ENCODE measurements at regions not wholly inside any gene's neighbourhood (a gene's known extent, or its start where the extent isn't known, plus 50 kb on each side); places are given as distances from the start of the nearest gene placed in this dataset.

DNA sequence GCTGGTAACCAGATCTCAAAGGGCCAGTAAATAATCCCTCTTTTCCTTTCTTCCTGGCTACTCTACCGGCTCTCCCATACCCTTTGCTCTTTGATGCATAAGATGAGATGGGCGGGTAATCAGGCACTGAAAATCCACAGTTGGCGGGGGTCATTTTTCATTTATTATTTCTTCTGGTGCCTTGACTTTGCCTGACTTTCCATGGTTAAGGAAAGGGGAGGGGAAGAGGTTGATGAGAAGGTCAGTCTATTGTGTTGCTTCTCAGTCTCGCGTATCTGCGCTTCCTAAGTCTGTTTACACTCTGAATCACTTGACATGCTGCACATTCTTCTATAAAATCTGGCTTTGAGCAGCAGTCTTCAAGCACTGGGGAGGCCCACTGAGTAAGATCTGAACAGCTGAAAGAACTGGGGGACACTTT lies 121.1 kb upstream of the HDGFL1 start:
- no peak overlapping the region for H3K27ac Mint-ChIP-seq
- no peak for TF ChIP-seq CTCF (conservative IDR thresholded peaks at IDR 0.05)
- no peak overlapping the region for H3K4me3 ChIP-seq (ENCODE audit: low read length)

GRCh38 chr6:22451962-22452361 lies 117.4 kb upstream of the HDGFL1 start:
- DNase-seq, result no peak
- H3K36me3 ChIP-seq (ENCODE audit: control insufficient read depth, insufficient read depth, low read length), result no peaks in the 10 kb centered on the region
- no peak overlapping the region for H3K9ac ChIP-seq (ENCODE audit: extremely low read depth, low read length, poor library complexity, severe bottlenecking)
- H3K27me3 ChIP-seq (ENCODE audit: control insufficient read depth, insufficient read depth, low read length, poor library complexity, severe bottlenecking), result no peaks in the 10 kb centered on the region
- no peak overlapping the region for H3K4me3 ChIP-seq (ENCODE audit: low read length)
- no peaks in the 10 kb centered on the region for H3K4me1 ChIP-seq (ENCODE audit: control insufficient read depth, insufficient read depth, low read length)
- Mint-ChIP-seq H3K4me1 (peaks cover 11% of the 10 kb centered on the region), H3K9me3 (no peaks in the 10 kb centered on the region), H3K27ac (no peak overlapping the region), H3K4me3 (no peak overlapping the region), H3K36me3 (ENCODE audit: low read depth) (no peaks in the 10 kb centered on the region), H3K27me3 (ENCODE audit: insufficient read depth) (no peaks in the 10 kb centered on the region)
- no peaks in the 10 kb centered on the region for H3K9me3 ChIP-seq (ENCODE audit: control insufficient read depth, low read length)
- 94 to 97% methylated on average over 6 to 7 of the region's 7 CpGs for WGBS, 2 experiments (ENCODE audit: insufficient coverage in 1 of 2, insufficient read length in 1 of 2)
- H3K27ac ChIP-seq (ENCODE audit: low read depth, low read length), result no peak overlapping the region
- no peak for TF ChIP-seq CTCF (conservative IDR thresholded peaks at IDR 0.05)

More for the DNA sequence above, 121.1 kb upstream of the HDGFL1 start:
- Histone ChIP-seq H3K36me3 (ENCODE audit: control insufficient read depth, insufficient read depth, low read length) (no peaks in the 10 kb centered on the region), H3K4me1 (ENCODE audit: control insufficient read depth, insufficient read depth, low read length) (no peaks in the 10 kb centered on the region), H3K9ac (ENCODE audit: extremely low read depth, low read length, poor library complexity, severe bottlenecking) (no peak overlapping the region), H3K27ac (ENCODE audit: low read depth, low read length) (peak overlapping the region; percentile 92), H3K9me3 (ENCODE audit: control insufficient read depth, low read length) (no peaks in the 10 kb centered on the region), H3K27me3 (ENCODE audit: control insufficient read depth, insufficient read depth, low read length, poor library complexity, severe bottlenecking) (no peaks in the 10 kb centered on the region)
- Mint-ChIP-seq H3K36me3 (ENCODE audit: low read depth) (no peaks in the 10 kb centered on the region), H3K4me1 (peaks cover 11% of the 10 kb centered on the region), H3K9me3 (no peaks in the 10 kb centered on the region), H3K27me3 (ENCODE audit: insufficient read depth) (no peaks in the 10 kb centered on the region), H3K4me3 (no peak overlapping the region)
- 57 to 78% methylated on average over 1 to 6 of the region's 6 CpGs for WGBS, 2 experiments (ENCODE audit: insufficient coverage in 1 of 2, insufficient read length in 1 of 2)
- DNase-seq, result no peak

- no peak overlapping the region for H3K27ac ChIP-seq (ENCODE audit: low read depth, low read length)
- H3K9ac ChIP-seq (ENCODE audit: extremely low read depth, low read length, poor library complexity, severe bottlenecking), result no peak overlapping the region
- no peaks in the 10 kb centered on the region for H3K36me3 ChIP-seq (ENCODE audit: control insufficient read depth, insufficient read depth, low read length)
- Mint-ChIP-seq H3K9me3 (no peaks in the 10 kb centered on the region), H3K27ac (no peak overlapping the region), H3K4me1 (no peaks in the 10 kb centered on the region), H3K4me3 (no peak overlapping the region), H3K36me3 (ENCODE audit: low read depth) (no peaks in the 10 kb centered on the region), H3K27me3 (ENCODE audit: insufficient read depth) (no peaks in the 10 kb centered on the region)
- WGBS, 2 experiments (ENCODE audit: insufficient coverage in 1 of 2, insufficient read length in 1 of 2), result 100% methylated on average over 1 of the region's 1 CpG; no CpG with 5 or more reads in 1 of the 2 experiments
- TF ChIP-seq CTCF (conservative IDR thresholded peaks at IDR 0.05), result no peak
- no peak for DNase-seq
- no peaks in the 10 kb centered on the region for H3K27me3 ChIP-seq (ENCODE audit: control insufficient read depth, insufficient read depth, low read length, poor library complexity, severe bottlenecking)
- no peaks in the 10 kb centered on the region for H3K4me1 ChIP-seq (ENCODE audit: control insufficient read depth, insufficient read depth, low read length)
- H3K4me3 ChIP-seq (ENCODE audit: low read length), result no peak overlapping the region
- no peaks in the 10 kb centered on the region for H3K9me3 ChIP-seq (ENCODE audit: control insufficient read depth, low read length)
Observed at GRCh38 chr6:22455378-22455777, 114.0 kb upstream of the HDGFL1 start.
